Activated CD4-positive, alpha-beta memory T cell treated with anti-CD3 and anti-CD28 coated beads, Interleukin-2, amount 10 ng/mL, durations not matched to agents 7 days and 5 days (primary cell): ENCODE measurements at regions not wholly inside any gene's neighbourhood (a gene's known extent, or its start where the extent isn't known, plus 50 kb on each side); places are given as distances from the start of the nearest gene placed in this dataset.

Experiments
- CTCF ChIA-PET: fragments of 350-600 bp; sonication (Branson Sonifier 250); formaldehyde crosslinking; loops from one replicate; lab custom pipeline; 2021; ENCODE audit warnings: antibody characterized with exemption, inconsistent platforms; lab: Charles Lee
- POLR2A ChIA-PET: fragments of 350-600 bp; sonication (Branson Sonifier 250); formaldehyde crosslinking; loops from one replicate; lab custom pipeline; 2021; ENCODE audit warnings: antibody characterized with exemption; lab: Charles Lee
- DNase-seq: peaks from one replicate; pipeline ENCODE4 v3.0.0-alpha.2; 2020
- H3K27ac Mint-ChIP-seq: one replicate; pipeline ENCODE4 v1.8.0; 2021; ENCODE audit warnings: mild to moderate bottlenecking, mixed read lengths
- H3K27me3 Mint-ChIP-seq: one replicate; pipeline ENCODE4 v1.8.0; 2021; ENCODE audit warnings: mixed read lengths
- H3K36me3 Mint-ChIP-seq: one replicate; pipeline ENCODE4 v1.8.0; 2021; ENCODE audit warnings: low read depth, mixed read lengths
- H3K4me1 Mint-ChIP-seq: one replicate; pipeline ENCODE4 v1.8.0; 2021; ENCODE audit warnings: mixed read lengths
- H3K4me3 Mint-ChIP-seq: one replicate; pipeline ENCODE4 v1.8.0; 2021; ENCODE audit warnings: mild to moderate bottlenecking, mixed read lengths
- H3K9me3 Mint-ChIP-seq: one replicate; pipeline ENCODE4 v1.8.0; 2021; ENCODE audit warnings: mixed read lengths

- CTCF ChIA-PET, result no interaction called here
- Mint-ChIP-seq H3K27ac (no peak overlapping the region), H3K4me3 (no peak overlapping the region), H3K9me3 (no peaks in the 10 kb centered on the region), H3K4me1 (no peaks in the 10 kb centered on the region), H3K36me3 (no peaks in the 10 kb centered on the region), H3K27me3 (peaks cover 6% of the 10 kb centered on the region)
- POLR2A ChIA-PET, result no interaction called here
- DNase-seq, result no peak
These were observed 51.8 kb upstream of the PAX1 start for GRCh38 chr20:21653628-21654027.

- H3K4me3 Mint-ChIP-seq, result no peak overlapping the region
- no peaks in the 10 kb centered on the region for H3K27me3 Mint-ChIP-seq
- H3K36me3 Mint-ChIP-seq, result no peaks in the 10 kb centered on the region
- CTCF ChIA-PET, result no interaction called here
- peaks cover 11% of the 10 kb centered on the region for H3K9me3 Mint-ChIP-seq
- no peak overlapping the region for H3K27ac Mint-ChIP-seq
- POLR2A ChIA-PET, result no interaction called here
- DNase-seq, result no peak
- H3K4me1 Mint-ChIP-seq, result no peaks in the 10 kb centered on the region
These were observed 62.0 kb upstream of the PAX1 start for GRCh38 chr20:21643417-21643816.

GRCh38 chr20:21640556-21640955, 64.9 kb upstream of the PAX1 start:
- Mint-ChIP-seq H3K9me3 (peaks cover 7% of the 10 kb centered on the region), H3K4me1 (no peaks in the 10 kb centered on the region), H3K27me3 (no peaks in the 10 kb centered on the region), H3K36me3 (no peaks in the 10 kb centered on the region), H3K27ac (no peak overlapping the region), H3K4me3 (no peak overlapping the region)
- POLR2A ChIA-PET, result no interaction called here
- CTCF ChIA-PET, result interaction anchor here (0.5 kb wide), 1 partner anchor 1427 kb away, joined by 3 read pairs; no protein-coding TSS in a partner anchor
- DNase-seq, result no peak

GRCh38 chr20:21633829-21634228, 71.6 kb upstream of the PAX1 start:
- ChIA-PET POLR2A (no interaction called here), CTCF (no interaction called here)
- H3K9me3 Mint-ChIP-seq, result no peaks in the 10 kb centered on the region

GRCh38 chr20:21632735-21633053, 72.8 kb upstream of the PAX1 start:
- H3K27me3 Mint-ChIP-seq, result peaks cover 5% of the 10 kb centered on the region
- H3K36me3 Mint-ChIP-seq, result no peaks in the 10 kb centered on the region
- POLR2A ChIA-PET, result no interaction called here
- H3K4me3 Mint-ChIP-seq, result no peak overlapping the region
- CTCF ChIA-PET, result no interaction called here
- H3K27ac Mint-ChIP-seq, result no peak overlapping the region
- no peaks in the 10 kb centered on the region for H3K4me1 Mint-ChIP-seq
- H3K9me3 Mint-ChIP-seq, result no peaks in the 10 kb centered on the region
- DNase-seq, result no peak

More at GRCh38 chr20:21633829-21634228, 71.6 kb upstream of the PAX1 start:
- H3K36me3 Mint-ChIP-seq, result no peaks in the 10 kb centered on the region
- H3K4me3 Mint-ChIP-seq, result no peak overlapping the region
- no peak for DNase-seq
- H3K27me3 Mint-ChIP-seq, result peaks cover 3% of the 10 kb centered on the region
- no peak overlapping the region for H3K27ac Mint-ChIP-seq
- no peaks in the 10 kb centered on the region for H3K4me1 Mint-ChIP-seq

GRCh38 chr20:21632031-21632734, 73.3 kb upstream of the PAX1 start:
- Mint-ChIP-seq H3K27me3 (peaks cover 5% of the 10 kb centered on the region), H3K27ac (no peak overlapping the region), H3K4me1 (no peaks in the 10 kb centered on the region), H3K36me3 (no peaks in the 10 kb centered on the region), H3K9me3 (no peaks in the 10 kb centered on the region), H3K4me3 (no peak overlapping the region)
- no peak for DNase-seq
- CTCF ChIA-PET, result no interaction called here
- POLR2A ChIA-PET, result no interaction called here

GRCh38 chr20:21628800-21629199, 76.7 kb upstream of the PAX1 start:
- Mint-ChIP-seq H3K27me3 (peaks cover 2% of the 10 kb centered on the region), H3K4me3 (no peak overlapping the region), H3K27ac (no peak overlapping the region), H3K9me3 (no peaks in the 10 kb centered on the region), H3K4me1 (no peaks in the 10 kb centered on the region), H3K36me3 (no peaks in the 10 kb centered on the region)
- no peak for DNase-seq
- ChIA-PET POLR2A (no interaction called here), CTCF (no interaction called here)

- H3K27me3 Mint-ChIP-seq, result peaks cover 5% of the 10 kb centered on the region
- CTCF ChIA-PET, result interaction anchor here (0.7 to 1.6 kb wide), 2 partner anchors 9 to 16 kb away, joined by 4 to 6 read pairs; no protein-coding TSS in a partner anchor
These were observed 81.7 kb upstream of the PAX1 start for GRCh38 chr20:21623781-21624094.

GRCh38 chr20:21623074-21623780, 82.2 kb upstream of the PAX1 start:
- Mint-ChIP-seq H3K27ac (no peak overlapping the region), H3K4me1 (peaks cover 4% of the 10 kb centered on the region), H3K36me3 (no peaks in the 10 kb centered on the region), H3K9me3 (no peaks in the 10 kb centered on the region), H3K4me3 (no peak overlapping the region), H3K27me3 (peaks cover 2% of the 10 kb centered on the region)
- POLR2A ChIA-PET, result no interaction called here
- CTCF ChIA-PET, result interaction anchor here (0.7 to 1.6 kb wide), 2 partner anchors 9 to 16 kb away, joined by 4 to 6 read pairs; no protein-coding TSS in a partner anchor
- no peak for DNase-seq

More at GRCh38 chr20:21623781-21624094, 81.7 kb upstream of the PAX1 start:
- Mint-ChIP-seq H3K36me3 (no peaks in the 10 kb centered on the region), H3K4me1 (peaks cover 3% of the 10 kb centered on the region), H3K4me3 (no peak overlapping the region), H3K27ac (no peak overlapping the region), H3K9me3 (no peaks in the 10 kb centered on the region)
- DNase-seq, result no peak
- POLR2A ChIA-PET, result no interaction called here

- Mint-ChIP-seq H3K4me3 (no peak overlapping the region), H3K27ac (no peak overlapping the region), H3K9me3 (no peaks in the 10 kb centered on the region), H3K4me1 (peaks cover 4% of the 10 kb centered on the region), H3K36me3 (no peaks in the 10 kb centered on the region), H3K27me3 (peaks cover 2% of the 10 kb centered on the region)
- ChIA-PET CTCF (interaction anchor here (1.6 kb wide), 1 partner anchor 8 kb away, joined by 4 read pairs; no protein-coding TSS in a partner anchor), POLR2A (no interaction called here)
- no peak for DNase-seq
These were observed 83.2 kb upstream of the PAX1 start for GRCh38 chr20:21622097-21622857.

- H3K27me3 Mint-ChIP-seq, result peaks cover 10% of the 10 kb centered on the region
- H3K4me3 Mint-ChIP-seq, result no peak overlapping the region
- no peaks in the 10 kb centered on the region for H3K36me3 Mint-ChIP-seq
- DNase-seq, result no peak
- POLR2A ChIA-PET, result no interaction called here
- peaks cover 4% of the 10 kb centered on the region for H3K4me1 Mint-ChIP-seq
- no peaks in the 10 kb centered on the region for H3K9me3 Mint-ChIP-seq
- no peak overlapping the region for H3K27ac Mint-ChIP-seq
- CTCF ChIA-PET, result no interaction called here
These were observed 86.6 kb upstream of the PAX1 start for GRCh38 chr20:21618759-21619416.

- Mint-ChIP-seq H3K27me3 (peaks cover 7% of the 10 kb centered on the region), H3K4me1 (peaks cover 4% of the 10 kb centered on the region), H3K27ac (no peak overlapping the region), H3K36me3 (no peaks in the 10 kb centered on the region), H3K9me3 (no peaks in the 10 kb centered on the region), H3K4me3 (no peak overlapping the region)
- DNase-seq, result peak; percentile 50
- ChIA-PET CTCF (interaction anchor here (0.9 to 3.1 kb wide), 10 partner anchors 15 to 437 kb away, joined by 3 to 14 read pairs (median 6); no protein-coding TSS in a partner anchor), POLR2A (interaction anchor here (1.0 kb wide), 1 partner anchor 9 kb away, joined by 3 read pairs; no protein-coding TSS in a partner anchor)
These were observed 89.8 kb upstream of the PAX1 start for GRCh38 chr20:21615617-21616080.
